ENCODE measurements at regions not wholly inside any gene's neighbourhood (a gene's known extent, or its start where the extent isn't known, plus 50 kb on each side); places are given as distances from the start of the nearest gene placed in this dataset.

- no peak for TF ChIP-seq CTCF (IDR thresholded peaks at IDR 0.05)
- TF ChIP-seq POLR2A (IDR thresholded peaks at IDR 0.05), result no peak
These were observed 382.6 kb downstream of the DTWD2 start for GRCh38 chr5:118605761-118606160.

All from Peyer's patch (tissue), 4 donors.